Stimulated activated CD8-positive, alpha-beta memory T cell treated with anti-CD3 and anti-CD28 coated beads, Interleukin-2, amount 100 ng/mL, for 1 hour (primary cell): ENCODE measurements at regions not wholly inside any gene's neighbourhood (a gene's known extent, or its start where the extent isn't known, plus 50 kb on each side); places are given as distances from the start of the nearest gene placed in this dataset.

Experiments
- DNase-seq, 2 donors: peaks; one replicate each; pipeline ENCODE4 v3.0.0-alpha.2; 2020; ENCODE audit warnings: low read depth in 2 of 2

- no peak for DNase-seq
These were observed 589.1 kb downstream of the PTPRU start for GRCh38 chr1:29825274-29825940.

- DNase-seq: no peak
These were observed 588.4 kb downstream of the PTPRU start for GRCh38 chr1:29824511-29825273.

GRCh38 chr1:29824025-29824424 lies 587.7 kb downstream of the PTPRU start:
- DNase-seq: no peak

- DNase-seq: no peak
These were observed 587.2 kb downstream of the PTPRU start for GRCh38 chr1:29823561-29823960.

GRCh38 chr1:29821605-29822004 lies 585.3 kb downstream of the PTPRU start:
- DNase-seq: no peak

- DNase-seq: no peak
These were observed 584.1 kb downstream of the PTPRU start for GRCh38 chr1:29820401-29820800.

- no peak for DNase-seq
These were observed 576.2 kb downstream of the PTPRU start for GRCh38 chr1:29812408-29813135.

GRCh38 chr1:29811727-29812407 lies 575.5 kb downstream of the PTPRU start:
- DNase-seq: no peak

GRCh38 chr1:29811247-29811646 lies 574.9 kb downstream of the PTPRU start:
- no peak for DNase-seq

GRCh38 chr1:29810121-29811120 lies 574.1 kb downstream of the PTPRU start:
- DNase-seq: no peak

GRCh38 chr1:29809446-29810120 lies 573.3 kb downstream of the PTPRU start:
- no peak for DNase-seq

GRCh38 chr1:29808141-29808995 lies 572.0 kb downstream of the PTPRU start:
- no peak for DNase-seq

GRCh38 chr1:29807689-29808088 lies 571.4 kb downstream of the PTPRU start:
- DNase-seq: no peak

- DNase-seq: no peak
These were observed 570.5 kb downstream of the PTPRU start for GRCh38 chr1:29806646-29807319.

GRCh38 chr1:29805896-29806160 lies 569.5 kb downstream of the PTPRU start:
- DNase-seq: no peak

- no peak for DNase-seq
These were observed 569.0 kb downstream of the PTPRU start for GRCh38 chr1:29805122-29805895.

GRCh38 chr1:29804181-29804899 lies 568.0 kb downstream of the PTPRU start:
- DNase-seq: no peak

GRCh38 chr1:29803486-29803885 lies 567.2 kb downstream of the PTPRU start:
- DNase-seq: no peak
